Keratinocyte (primary cell): ENCODE measurements at regions not wholly inside any gene's neighbourhood (a gene's known extent, or its start where the extent isn't known, plus 50 kb on each side); places are given as distances from the start of the nearest gene placed in this dataset.

Source experiments
- DNase-seq: peaks from one replicate; pipeline ENCODE4 v3.0.0-alpha.2; 2011; ENCODE audit warnings: low read depth, missing footprints, low spot score
- FAIRE-seq: peaks from 2 replicates; lab custom pipeline; 2011; peaks lifted over from hg19 to GRCh38; lab: Jason Lieb, UNC
- H2AFZ ChIP-seq: 2 replicates; pipeline ENCODE4 v1.6.0; 2012; ENCODE audit warnings: low read length, control low read depth, inconsistent platforms; ENCODE audit not compliant: control insufficient read depth
- H3K27ac ChIP-seq: 2 replicates; pipeline ENCODE4 v1.5.1; 2011; ENCODE audit warnings: low read length; ENCODE audit not compliant: control insufficient read depth, insufficient read depth
- H3K27me3 ChIP-seq: 3 replicates; pipeline ENCODE4 v1.6.0; 2011; ENCODE audit warnings: low read length; ENCODE audit not compliant: control insufficient read depth, insufficient read depth; ENCODE audit errors: extremely low read depth
- H3K36me3 ChIP-seq, 2 experiments: 2 replicates in 1 of 2; 3 replicates in 1 of 2; pipeline ENCODE4 v1.5.1; 2011; ENCODE audit warnings: low read length in 2 of 2, mild to moderate bottlenecking in 1 of 2; ENCODE audit not compliant: control insufficient read depth in 2 of 2, insufficient read depth in 2 of 2; ENCODE audit errors: extremely low read depth in 1 of 2
- H3K4me1 ChIP-seq: 3 replicates; pipeline ENCODE4 v1.5.1; 2011; ENCODE audit warnings: low read length; ENCODE audit not compliant: control insufficient read depth, insufficient read depth; ENCODE audit errors: extremely low read depth
- H3K4me2 ChIP-seq: 3 replicates; pipeline ENCODE4 v1.6.0; 2011; ENCODE audit warnings: low read depth, low read length; ENCODE audit not compliant: control insufficient read depth, insufficient read depth; ENCODE audit errors: extremely low read depth
- H3K4me3 ChIP-seq, 3 experiments: fragments of 200-600 bp in 1 of 3; sonication (generic) in 1 of 3; 2 replicates in 2 of 3; 3 replicates in 1 of 3; pipeline ENCODE4 v1.5.1; 2011 to 2016; ENCODE audit warnings: low read length in 3 of 3, mild to moderate bottlenecking in 3 of 3, control low read depth in 2 of 3, inconsistent platforms in 1 of 3, low read depth in 1 of 3, mixed read lengths in 1 of 3, mixed run types in 1 of 3, moderate library complexity in 1 of 3; ENCODE audit not compliant: control insufficient read depth in 2 of 3, insufficient read depth in 2 of 3; ENCODE audit errors: extremely low read depth in 1 of 3
- H3K79me2 ChIP-seq: 2 replicates; pipeline ENCODE4 v1.6.0; 2012; ENCODE audit warnings: low read length; ENCODE audit not compliant: control insufficient read depth, insufficient read depth
- H3K9ac ChIP-seq: 3 replicates; pipeline ENCODE4 v1.6.0; 2011; ENCODE audit warnings: low read length; ENCODE audit not compliant: control insufficient read depth, insufficient read depth; ENCODE audit errors: extremely low read depth
- H3K9me1 ChIP-seq: 3 replicates; pipeline ENCODE4 v1.6.0; 2011; ENCODE audit warnings: low read length; ENCODE audit not compliant: control insufficient read depth, insufficient read depth; ENCODE audit errors: extremely low read depth
- H3K9me3 ChIP-seq: 2 replicates; pipeline ENCODE4 v1.5.1; 2012; ENCODE audit warnings: low read depth, low read length; ENCODE audit not compliant: control insufficient read depth
- H4K20me1 ChIP-seq: 3 replicates; pipeline ENCODE4 v1.6.0; 2011; ENCODE audit warnings: low read length; ENCODE audit not compliant: control insufficient read depth, insufficient read depth; ENCODE audit errors: extremely low read depth
- EZH2 ChIP-seq: IDR thresholded peaks from one replicate; pipeline ENCODE4 v1.6.1; 2012; ENCODE audit warnings: inconsistent platforms, mild to moderate bottlenecking, low read length, moderate library complexity
- dilution Hi-C: fragments of 300-500 bp; cut with MboI; formaldehyde crosslinking; loops from one replicate; pipeline ENCODE4 v1.7.0; 2020; ENCODE audit warnings: low sequenced_read_pairs; ENCODE audit not compliant: extremely low pct_ligation_motif_present
- TF ChIP-seq, protein P1 (sequence below), 3 experiments: IDR thresholded peaks in 1 of 3; conservative IDR thresholded peaks in 1 of 3; optimal IDR thresholded peaks in 1 of 3; 2 replicates in 2 of 3; 3 replicates in 1 of 3; pipeline versions ENCODE3 to v1.5.1; 2011; ENCODE audit warnings: low read length in 3 of 3, mild to moderate bottlenecking in 3 of 3, moderate library complexity in 2 of 3, control low read depth in 1 of 3, inconsistent platforms in 1 of 3; ENCODE audit not compliant: insufficient read depth in 2 of 3; ENCODE audit errors: extremely low read depth in 1 of 3

DNA sequence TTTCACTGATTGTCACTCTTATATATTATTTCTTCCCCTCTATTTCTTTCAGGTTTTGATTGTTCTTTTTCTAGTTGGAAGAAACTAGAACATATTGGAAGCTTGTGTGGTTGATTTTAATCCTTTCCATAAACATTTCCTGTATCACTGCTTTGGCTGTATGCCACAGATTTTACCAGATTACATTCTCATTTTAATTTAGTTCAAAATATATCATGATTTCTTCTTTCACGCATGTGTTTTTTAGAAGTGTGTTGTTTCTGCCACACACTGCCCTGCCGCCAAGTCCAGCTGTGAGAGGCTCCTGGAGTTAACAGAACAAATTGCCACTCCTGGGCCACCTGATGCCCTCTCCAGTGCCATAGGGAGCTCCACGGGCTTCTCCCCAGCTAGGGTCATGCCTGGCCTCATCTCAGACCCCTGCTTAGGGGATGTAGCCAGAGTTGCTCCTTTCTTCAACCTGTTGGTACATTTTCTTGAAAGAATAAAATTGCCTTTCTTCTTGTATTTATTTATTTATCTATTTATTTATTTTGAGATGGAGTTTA lies 206.2 kb upstream of the COPS8 start:
- H3K36me3 ChIP-seq, result no peaks in the 10 kb centered on the region
- no peak overlapping the region for H3K27ac ChIP-seq
- H3K9me3 ChIP-seq, result no peaks in the 10 kb centered on the region
- dilution Hi-C loops, result no loop called here
- H3K27me3 ChIP-seq, result no peaks in the 10 kb centered on the region
- peaks cover 2% of the 10 kb centered on the region for H3K9me1 ChIP-seq
- H3K4me1 ChIP-seq, result peaks cover 22% of the 10 kb centered on the region
- TF ChIP-seq, protein P1, sequence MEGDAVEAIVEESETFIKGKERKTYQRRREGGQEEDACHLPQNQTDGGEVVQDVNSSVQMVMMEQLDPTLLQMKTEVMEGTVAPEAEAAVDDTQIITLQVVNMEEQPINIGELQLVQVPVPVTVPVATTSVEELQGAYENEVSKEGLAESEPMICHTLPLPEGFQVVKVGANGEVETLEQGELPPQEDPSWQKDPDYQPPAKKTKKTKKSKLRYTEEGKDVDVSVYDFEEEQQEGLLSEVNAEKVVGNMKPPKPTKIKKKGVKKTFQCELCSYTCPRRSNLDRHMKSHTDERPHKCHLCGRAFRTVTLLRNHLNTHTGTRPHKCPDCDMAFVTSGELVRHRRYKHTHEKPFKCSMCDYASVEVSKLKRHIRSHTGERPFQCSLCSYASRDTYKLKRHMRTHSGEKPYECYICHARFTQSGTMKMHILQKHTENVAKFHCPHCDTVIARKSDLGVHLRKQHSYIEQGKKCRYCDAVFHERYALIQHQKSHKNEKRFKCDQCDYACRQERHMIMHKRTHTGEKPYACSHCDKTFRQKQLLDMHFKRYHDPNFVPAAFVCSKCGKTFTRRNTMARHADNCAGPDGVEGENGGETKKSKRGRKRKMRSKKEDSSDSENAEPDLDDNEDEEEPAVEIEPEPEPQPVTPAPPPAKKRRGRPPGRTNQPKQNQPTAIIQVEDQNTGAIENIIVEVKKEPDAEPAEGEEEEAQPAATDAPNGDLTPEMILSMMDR (optimal IDR thresholded peaks at IDR 0.05 in 1 of 3, IDR thresholded peaks at IDR 0.05 in 1 of 3, conservative IDR thresholded peaks at IDR 0.05 in 1 of 3; ENCODE audit: extremely low read depth in 1 of 3, insufficient read depth in 2 of 3, low read length in 3 of 3), result no peak
- TF ChIP-seq EZH2, result no peak
- no peak overlapping the region for H2AFZ ChIP-seq
- FAIRE-seq (no peak), DNase-seq (no peak)
- no peaks in the 10 kb centered on the region for H3K79me2 ChIP-seq
- H3K9ac ChIP-seq, result no peak overlapping the region
- no peak overlapping the region for H3K4me3 ChIP-seq
- no peaks in the 10 kb centered on the region for H4K20me1 ChIP-seq
- no peak overlapping the region for H3K4me2 ChIP-seq

DNA sequence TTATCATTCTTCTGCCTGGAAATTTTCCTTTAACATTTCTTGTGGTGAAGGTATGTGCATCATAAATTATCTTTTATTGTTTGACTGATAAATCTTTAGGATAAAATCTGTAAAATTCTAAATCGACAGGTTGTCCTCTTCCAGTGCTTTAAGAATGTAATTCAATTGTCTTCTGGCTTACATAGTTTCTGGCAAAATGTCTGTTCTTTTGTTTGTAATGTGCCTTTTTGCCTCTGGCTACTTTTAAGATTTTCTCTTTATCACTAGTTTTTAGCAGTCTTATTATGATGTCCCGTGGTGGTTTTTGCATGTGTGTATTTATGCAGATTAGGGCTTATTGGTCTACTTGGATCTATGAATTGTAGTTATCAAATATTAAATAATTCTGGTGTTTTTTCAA lies 203.6 kb upstream of the COPS8 start:
- no peaks in the 10 kb centered on the region for H3K79me2 ChIP-seq
- no peak overlapping the region for H2AFZ ChIP-seq
- TF ChIP-seq, protein P1 (optimal IDR thresholded peaks at IDR 0.05 in 1 of 3, IDR thresholded peaks at IDR 0.05 in 1 of 3, conservative IDR thresholded peaks at IDR 0.05 in 1 of 3; ENCODE audit: extremely low read depth in 1 of 3, insufficient read depth in 2 of 3, low read length in 3 of 3), result no peak
- TF ChIP-seq EZH2, result no peak
- no peak for FAIRE-seq
- H3K9me1 ChIP-seq, result no peaks in the 10 kb centered on the region
- no peak overlapping the region for H3K4me2 ChIP-seq
- DNase-seq, result no peak
- no peak overlapping the region for H3K27ac ChIP-seq
- H3K27me3 ChIP-seq, result no peaks in the 10 kb centered on the region
- dilution Hi-C loops, result no loop called here
- no peaks in the 10 kb centered on the region for H4K20me1 ChIP-seq
- no peak overlapping the region for H3K4me3 ChIP-seq
- H3K9ac ChIP-seq, result no peak overlapping the region
- no peaks in the 10 kb centered on the region for H3K9me3 ChIP-seq
- H3K4me1 ChIP-seq, result no peaks in the 10 kb centered on the region
- no peaks in the 10 kb centered on the region for H3K36me3 ChIP-seq
